ENCODE measurements at regions not wholly inside any gene's neighbourhood (a gene's known extent, or its start where the extent isn't known, plus 50 kb on each side); places are given as distances from the start of the nearest gene placed in this dataset.
"Not testable (repeated sequence)": the region's sequence is repeated elsewhere in the genome, so short reads cannot be mapped to it uniquely, and the experiment has no call there.

GRCh38 chrX:46179748-46180147 is 365.5 kb downstream of the ZNF674 start:
- DNase-seq (ENCODE audit: low read depth in 2 of 3, low spot score in 2 of 3), result no peak

GRCh38 chrX:46178763-46179162 is 366.5 kb downstream of the ZNF674 start:
- DNase-seq (ENCODE audit: low read depth in 2 of 3, low spot score in 2 of 3), result peak in 1 of 3 donors; percentile 38

- no peak for DNase-seq (ENCODE audit: low read depth in 2 of 3, low spot score in 2 of 3)
Observed at GRCh38 chrX:46173159-46173558, 372.1 kb downstream of the ZNF674 start.

GRCh38 chrX:46171457-46171856 is 373.8 kb downstream of the ZNF674 start:
- not testable (repeated sequence) for DNase-seq (ENCODE audit: low read depth in 2 of 3, low spot score in 2 of 3)

GRCh38 chrX:46169808-46170207 is 375.4 kb downstream of the ZNF674 start:
- DNase-seq (ENCODE audit: low read depth in 2 of 3, low spot score in 2 of 3), result no peak

- DNase-seq (ENCODE audit: low read depth in 2 of 3, low spot score in 2 of 3), result no peak
Observed at GRCh38 chrX:46168254-46168653, 377.0 kb downstream of the ZNF674 start.

GRCh38 chrX:46165866-46166265 is 379.4 kb downstream of the ZNF674 start:
- DNase-seq (ENCODE audit: low read depth in 2 of 3, low spot score in 2 of 3), result no peak

- DNase-seq (ENCODE audit: low read depth in 2 of 3, low spot score in 2 of 3), result no peak
Observed at GRCh38 chrX:46165411-46165810, 379.8 kb downstream of the ZNF674 start.

- DNase-seq (ENCODE audit: low read depth in 2 of 3, low spot score in 2 of 3), result no peak
Observed at GRCh38 chrX:46152756-46153155, 392.5 kb downstream of the ZNF674 start.

GRCh38 chrX:46151332-46151731 is 393.9 kb downstream of the ZNF674 start:
- not testable (repeated sequence) for DNase-seq (ENCODE audit: low read depth in 2 of 3, low spot score in 2 of 3)

GRCh38 chrX:46144566-46144965 is 400.7 kb downstream of the ZNF674 start:
- no peak for DNase-seq (ENCODE audit: low read depth in 2 of 3, low spot score in 2 of 3)

- DNase-seq (ENCODE audit: low read depth in 2 of 3, low spot score in 2 of 3), result no peak
Observed at GRCh38 chrX:46140272-46140671, 404.9 kb downstream of the ZNF674 start.

- no peak for DNase-seq (ENCODE audit: low read depth in 2 of 3, low spot score in 2 of 3)
Observed at GRCh38 chrX:46130247-46130646, 415.0 kb downstream of the ZNF674 start.

GRCh38 chrX:46125111-46125510 is 420.1 kb downstream of the ZNF674 start:
- DNase-seq (ENCODE audit: low read depth in 2 of 3, low spot score in 2 of 3), result peak in 2 of 3 donors; percentile 14 to 43

- DNase-seq (ENCODE audit: low read depth in 2 of 3, low spot score in 2 of 3), result no peak
Observed at GRCh38 chrX:46117234-46117633, 428.0 kb downstream of the ZNF674 start.

- DNase-seq (ENCODE audit: low read depth in 2 of 3, low spot score in 2 of 3), result peak in 1 of 3 donors; percentile 41
Observed at GRCh38 chrX:46087310-46087709, 457.9 kb downstream of the ZNF674 start.

- not testable (repeated sequence) for DNase-seq (ENCODE audit: low read depth in 2 of 3, low spot score in 2 of 3)
Observed at GRCh38 chrX:46080121-46080520, 465.1 kb downstream of the ZNF674 start.

- DNase-seq (ENCODE audit: low read depth in 2 of 3, low spot score in 2 of 3), result peak in 2 of 3 donors; percentile 12 to 64
Observed at GRCh38 chrX:46072791-46073190, 472.4 kb downstream of the ZNF674 start.

GRCh38 chrX:46072372-46072771 is 472.8 kb downstream of the ZNF674 start:
- no peak for DNase-seq (ENCODE audit: low read depth in 2 of 3, low spot score in 2 of 3)

GRCh38 chrX:46070421-46070820 is 474.8 kb downstream of the ZNF674 start:
- no peak for DNase-seq (ENCODE audit: low read depth in 2 of 3, low spot score in 2 of 3)

GRCh38 chrX:46059316-46059715 is 485.9 kb downstream of the ZNF674 start:
- DNase-seq (ENCODE audit: low read depth in 2 of 3, low spot score in 2 of 3), result no peak

GRCh38 chrX:46044486-46044885 is 500.7 kb downstream of the ZNF674 start:
- DNase-seq (ENCODE audit: low read depth in 2 of 3, low spot score in 2 of 3), result no peak

GRCh38 chrX:46040001-46040400 is 505.2 kb downstream of the ZNF674 start:
- no peak for DNase-seq (ENCODE audit: low read depth in 2 of 3, low spot score in 2 of 3)

Data from hematopoietic multipotent progenitor cell (in vitro differentiated cells).